Dendritic cell treated with granulocyte-macrophage colony-stimulating factor and Interleukin-4, amounts not matched to agents 40 ng/mL and 50 ng/mL, for 4 days (primary cell): ENCODE measurements at regions not wholly inside any gene's neighbourhood (a gene's known extent, or its start where the extent isn't known, plus 50 kb on each side); places are given as distances from the start of the nearest gene placed in this dataset.

ENCODE experiments used
- H3K27ac Mint-ChIP-seq: one replicate; pipeline ENCODE4 v1.8.0; 2022; ENCODE audit warnings: mild to moderate bottlenecking, mixed read lengths
- H3K27me3 Mint-ChIP-seq: one replicate; pipeline ENCODE4 v1.8.0; 2022; ENCODE audit warnings: mild to moderate bottlenecking, mixed read lengths
- H3K36me3 Mint-ChIP-seq: one replicate; pipeline ENCODE4 v1.8.0; 2022; ENCODE audit warnings: low read depth, mixed read lengths
- H3K4me1 Mint-ChIP-seq: one replicate; pipeline ENCODE4 v1.8.0; 2022; ENCODE audit warnings: low read depth, mixed read lengths
- H3K4me3 Mint-ChIP-seq: one replicate; pipeline ENCODE4 v1.8.0; 2022; ENCODE audit warnings: mild to moderate bottlenecking, moderate library complexity, mixed read lengths
- H3K9me3 Mint-ChIP-seq: one replicate; pipeline ENCODE4 v1.8.0; 2022; ENCODE audit warnings: mixed read lengths
- intact Hi-C: fragments of 100-400 bp; cut with micrococcal nuclease; formaldehyde crosslinking; loops from one replicate; pipeline ENCODE4 v1.15.0; 2022

DNA sequence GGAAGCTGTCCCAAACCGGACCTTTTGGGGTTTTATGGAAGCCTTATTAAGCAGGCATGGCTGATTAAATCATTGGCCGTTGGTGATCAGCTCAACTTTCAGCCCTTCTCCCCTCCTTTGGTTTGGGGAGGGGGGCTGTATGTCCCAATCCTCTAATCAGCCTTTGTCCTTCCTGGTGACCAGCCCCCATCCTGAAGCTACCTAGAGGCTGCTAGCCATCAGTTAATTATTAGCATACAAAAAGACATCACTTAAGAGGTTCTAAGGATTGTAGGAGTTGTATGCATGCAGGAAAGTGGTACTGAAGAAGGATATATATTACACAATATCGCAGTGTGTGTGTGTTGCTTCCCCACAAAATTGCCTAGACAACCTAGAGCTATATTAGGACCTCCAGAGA, 553.3 kb upstream of the FZD8 start:
- Mint-ChIP-seq H3K9me3 (peaks cover 76% of the 10 kb centered on the region), H3K27ac (no peak overlapping the region), H3K27me3 (no peaks in the 10 kb centered on the region), H3K4me3 (no peak overlapping the region), H3K4me1 (no peaks in the 10 kb centered on the region), H3K36me3 (no peaks in the 10 kb centered on the region)
- intact Hi-C loops: no loop called here

DNA sequence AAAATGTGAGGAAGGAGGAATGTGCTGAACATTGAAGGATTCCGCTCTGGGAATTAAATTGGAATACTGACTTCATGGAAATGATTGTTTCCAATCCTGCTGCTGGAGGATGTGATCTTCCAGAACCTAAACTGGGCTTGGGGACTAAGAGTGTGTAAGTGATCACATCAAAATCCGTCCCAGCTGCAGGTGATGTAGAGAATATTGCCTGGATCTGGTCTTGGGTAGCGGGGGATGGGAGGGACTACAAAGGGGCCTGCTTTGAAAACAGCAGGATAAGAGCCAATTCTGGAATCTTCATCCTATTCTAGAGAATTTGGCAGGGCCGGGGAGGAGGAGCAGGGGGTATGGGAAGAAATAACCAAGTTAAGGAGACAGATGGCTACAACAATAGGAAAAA, 552.2 kb upstream of the FZD8 start:
- H3K9me3 Mint-ChIP-seq: peaks cover 83% of the 10 kb centered on the region
- H3K36me3 Mint-ChIP-seq: no peaks in the 10 kb centered on the region
- no peaks in the 10 kb centered on the region for H3K27me3 Mint-ChIP-seq
- H3K4me3 Mint-ChIP-seq: no peak overlapping the region
- intact Hi-C loops: no loop called here
- no peaks in the 10 kb centered on the region for H3K4me1 Mint-ChIP-seq
- H3K27ac Mint-ChIP-seq: no peak overlapping the region

DNA sequence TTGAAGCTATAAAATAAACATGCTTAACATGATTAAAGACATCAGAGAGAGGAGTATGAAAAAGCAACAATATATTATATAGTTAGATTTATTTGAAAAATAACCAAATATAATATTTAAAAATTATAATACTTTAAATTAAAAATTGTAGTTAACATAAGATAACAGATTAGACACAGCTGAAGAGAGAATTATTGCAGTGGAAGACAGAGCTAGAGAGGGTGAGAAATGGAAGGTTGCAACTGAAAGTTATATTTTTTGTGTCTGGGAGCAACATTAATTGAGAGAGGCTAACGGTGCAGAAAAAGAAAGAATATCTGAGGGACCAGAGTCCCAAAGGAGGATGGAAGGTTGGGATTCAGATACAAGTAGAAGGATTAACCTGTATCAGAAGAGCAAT, 548.9 kb upstream of the FZD8 start:
- intact Hi-C loops: no loop called here
- Mint-ChIP-seq H3K9me3 (peaks cover 61% of the 10 kb centered on the region), H3K4me3 (no peak overlapping the region), H3K4me1 (no peaks in the 10 kb centered on the region), H3K27me3 (no peaks in the 10 kb centered on the region), H3K36me3 (no peaks in the 10 kb centered on the region), H3K27ac (no peak overlapping the region)

DNA sequence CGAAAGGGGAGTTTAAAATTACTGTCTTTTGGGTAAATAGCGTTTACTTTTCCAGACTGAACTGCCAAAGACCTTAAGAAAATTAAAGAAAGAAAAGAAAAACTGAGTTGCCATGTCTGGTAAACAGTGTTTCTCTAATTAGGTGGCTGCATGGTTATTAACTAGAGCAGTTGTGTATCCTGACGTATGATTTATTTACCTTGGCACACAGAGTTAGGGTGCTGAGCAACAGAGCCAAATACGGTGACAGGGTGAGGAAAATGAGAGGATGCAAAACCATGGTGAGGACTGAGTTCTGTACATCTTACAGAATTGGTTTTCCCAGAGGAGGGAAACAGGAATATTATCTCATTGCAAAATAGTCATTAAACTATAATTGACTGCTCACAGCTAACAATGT, 546.4 kb upstream of the FZD8 start:
- Mint-ChIP-seq H3K27ac (no peak overlapping the region), H3K9me3 (peaks cover 48% of the 10 kb centered on the region), H3K4me1 (no peaks in the 10 kb centered on the region), H3K4me3 (no peak overlapping the region), H3K36me3 (no peaks in the 10 kb centered on the region), H3K27me3 (no peaks in the 10 kb centered on the region)
- intact Hi-C loops: no loop called here

DNA sequence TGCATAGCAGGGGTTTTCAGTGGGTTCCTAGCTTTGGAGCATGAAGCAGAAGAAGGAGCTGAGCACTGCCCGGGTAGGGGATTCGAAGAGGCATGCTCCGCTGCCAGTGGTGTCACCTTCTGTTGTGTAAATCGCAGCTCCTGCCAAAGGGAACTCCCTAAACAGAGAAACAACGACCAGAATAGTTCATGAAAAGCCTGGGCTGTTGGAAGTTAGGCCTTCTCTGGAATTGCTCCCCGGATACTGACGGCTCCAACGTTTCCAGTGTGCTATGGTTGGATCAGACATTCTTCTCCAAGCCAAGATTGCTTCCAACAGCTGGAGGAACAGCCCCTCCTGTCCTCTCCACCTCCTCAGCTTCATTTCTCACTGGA, 546.0 kb upstream of the FZD8 start:
- Mint-ChIP-seq H3K36me3 (no peaks in the 10 kb centered on the region), H3K27ac (no peak overlapping the region), H3K4me1 (no peaks in the 10 kb centered on the region), H3K27me3 (no peaks in the 10 kb centered on the region), H3K4me3 (no peak overlapping the region), H3K9me3 (peaks cover 44% of the 10 kb centered on the region)
- intact Hi-C loops: no loop called here

DNA sequence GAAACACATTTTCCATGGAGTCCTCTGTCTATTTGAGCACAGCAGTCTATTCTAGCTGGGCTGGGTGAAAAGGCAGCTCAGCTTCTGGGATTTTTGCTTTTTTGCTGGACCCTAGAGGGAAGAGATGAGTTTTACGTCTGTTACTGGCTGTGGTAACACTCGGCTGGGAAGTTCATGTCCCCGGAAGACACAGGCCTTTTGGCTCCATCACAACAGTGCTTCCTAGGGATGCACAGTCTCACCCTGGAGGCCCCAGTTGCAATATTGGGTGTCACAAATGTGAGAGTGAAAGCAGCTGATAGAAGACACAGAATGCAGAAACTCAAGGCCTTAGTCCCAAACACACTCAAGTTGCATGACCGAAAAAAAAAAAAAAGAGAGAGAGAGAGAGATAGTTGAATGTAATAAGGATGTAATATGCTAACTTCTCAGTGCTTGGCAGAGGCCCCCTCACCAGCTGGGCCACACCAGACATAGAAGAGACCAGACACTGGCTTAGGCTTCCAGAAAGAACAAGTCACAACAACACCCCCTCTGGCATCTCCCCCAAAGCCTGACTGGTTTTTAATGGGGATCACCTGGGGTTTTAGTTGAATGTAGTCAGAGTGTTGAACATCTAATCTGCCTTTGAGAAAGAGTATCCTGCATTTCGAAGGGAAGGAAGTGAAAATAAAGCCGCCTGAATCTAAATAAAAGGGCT, 545.4 kb upstream of the FZD8 start:
- intact Hi-C loops: no loop called here
- Mint-ChIP-seq H3K4me1 (no peaks in the 10 kb centered on the region), H3K9me3 (peaks cover 39% of the 10 kb centered on the region), H3K27ac (no peak overlapping the region), H3K27me3 (no peaks in the 10 kb centered on the region), H3K36me3 (no peaks in the 10 kb centered on the region), H3K4me3 (no peak overlapping the region)

DNA sequence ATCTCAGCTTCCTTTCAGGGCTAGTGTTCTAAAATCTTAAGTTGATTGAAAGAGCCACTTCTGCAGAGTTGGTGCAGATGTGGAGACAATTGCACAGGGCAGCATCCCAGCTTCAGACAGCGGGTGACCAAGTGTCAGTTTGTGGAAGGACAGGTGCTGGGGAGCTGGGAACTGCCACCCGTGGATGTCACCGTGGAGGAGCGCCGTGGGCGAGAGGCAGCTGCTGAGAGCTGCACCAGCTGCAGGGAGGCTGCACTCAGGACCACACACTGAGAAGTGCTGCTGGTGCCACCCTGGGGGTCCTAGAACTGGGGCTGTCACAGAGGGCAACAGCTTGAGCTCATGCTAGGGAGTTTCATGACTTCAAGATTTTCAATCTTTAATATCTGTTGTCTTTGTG, 543.0 kb upstream of the FZD8 start:
- no peaks in the 10 kb centered on the region for H3K4me1 Mint-ChIP-seq
- intact Hi-C loops: no loop called here
- H3K4me3 Mint-ChIP-seq: no peak overlapping the region
- H3K27me3 Mint-ChIP-seq: no peaks in the 10 kb centered on the region
- H3K36me3 Mint-ChIP-seq: no peaks in the 10 kb centered on the region
- no peak overlapping the region for H3K27ac Mint-ChIP-seq
- H3K9me3 Mint-ChIP-seq: peaks cover 18% of the 10 kb centered on the region

DNA sequence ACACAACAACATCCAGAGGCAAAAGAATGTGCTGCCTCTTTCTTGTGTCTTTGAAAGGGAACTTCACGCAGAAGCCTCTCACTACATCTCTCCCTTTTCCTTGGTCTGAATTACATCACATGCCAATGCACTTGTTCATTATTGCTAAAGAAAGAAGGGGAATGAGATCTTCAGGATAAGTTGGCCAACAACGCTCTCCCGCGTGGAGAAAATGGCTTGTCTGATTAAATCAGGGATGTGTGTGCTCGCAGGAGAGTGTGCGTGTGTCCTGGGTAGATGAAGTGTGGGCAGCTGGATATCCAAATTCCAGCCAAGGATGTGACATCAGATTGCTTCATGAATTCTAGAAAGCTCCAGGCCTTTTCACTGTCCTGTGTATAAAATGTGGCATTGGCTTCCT, 541.6 kb upstream of the FZD8 start:
- H3K27ac Mint-ChIP-seq: no peak overlapping the region
- H3K4me3 Mint-ChIP-seq: no peak overlapping the region
- no peaks in the 10 kb centered on the region for H3K36me3 Mint-ChIP-seq
- no peaks in the 10 kb centered on the region for H3K4me1 Mint-ChIP-seq
- peaks cover 10% of the 10 kb centered on the region for H3K9me3 Mint-ChIP-seq
- intact Hi-C loops: no loop called here
- no peaks in the 10 kb centered on the region for H3K27me3 Mint-ChIP-seq

DNA sequence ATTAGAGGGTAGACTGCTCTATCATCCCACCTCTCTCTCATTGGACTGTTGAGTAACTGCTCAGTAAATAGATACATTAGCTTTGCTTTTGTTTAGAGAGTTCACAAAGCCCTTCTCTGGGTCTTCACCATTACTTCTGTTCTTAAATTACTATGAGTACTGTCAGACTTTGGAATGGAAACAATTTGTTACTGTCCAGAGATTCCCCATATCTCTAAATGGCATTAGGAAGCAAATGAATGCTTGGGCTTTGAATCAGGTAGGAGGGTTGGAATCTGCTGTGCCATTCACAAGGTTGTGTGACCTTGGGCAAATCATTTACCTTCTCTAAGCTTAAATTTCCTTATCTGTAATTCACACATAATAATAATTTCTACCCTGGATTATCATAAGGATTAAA, 541.0 kb upstream of the FZD8 start:
- H3K27ac Mint-ChIP-seq: no peak overlapping the region
- H3K27me3 Mint-ChIP-seq: no peaks in the 10 kb centered on the region
- intact Hi-C loops: no loop called here
- no peaks in the 10 kb centered on the region for H3K4me1 Mint-ChIP-seq
- no peak overlapping the region for H3K4me3 Mint-ChIP-seq
- H3K36me3 Mint-ChIP-seq: no peaks in the 10 kb centered on the region
- H3K9me3 Mint-ChIP-seq: peaks cover 13% of the 10 kb centered on the region

DNA sequence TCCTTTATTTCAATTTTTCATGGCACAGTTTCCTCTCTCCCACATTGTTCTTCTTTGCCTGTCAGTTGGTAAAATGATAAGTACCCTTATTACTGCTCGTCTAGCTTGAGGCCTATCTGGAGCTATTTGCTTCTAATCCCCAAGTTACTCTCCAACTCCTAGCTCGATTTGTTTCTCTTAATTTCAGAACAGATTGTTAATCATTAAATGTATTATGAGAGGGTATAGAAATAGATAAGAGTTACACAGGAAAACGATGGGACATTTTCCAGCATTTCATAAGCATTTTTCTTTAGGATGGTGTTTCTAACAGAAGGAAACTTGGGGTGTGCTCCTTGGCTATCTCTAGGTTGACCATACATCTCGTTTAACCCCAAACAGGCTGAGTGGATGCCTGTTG, 540.5 kb upstream of the FZD8 start:
- intact Hi-C loops: no loop called here
- no peaks in the 10 kb centered on the region for H3K27me3 Mint-ChIP-seq
- peaks cover 17% of the 10 kb centered on the region for H3K9me3 Mint-ChIP-seq
- H3K4me3 Mint-ChIP-seq: no peak overlapping the region
- H3K27ac Mint-ChIP-seq: no peak overlapping the region
- H3K4me1 Mint-ChIP-seq: no peaks in the 10 kb centered on the region
- no peaks in the 10 kb centered on the region for H3K36me3 Mint-ChIP-seq

DNA sequence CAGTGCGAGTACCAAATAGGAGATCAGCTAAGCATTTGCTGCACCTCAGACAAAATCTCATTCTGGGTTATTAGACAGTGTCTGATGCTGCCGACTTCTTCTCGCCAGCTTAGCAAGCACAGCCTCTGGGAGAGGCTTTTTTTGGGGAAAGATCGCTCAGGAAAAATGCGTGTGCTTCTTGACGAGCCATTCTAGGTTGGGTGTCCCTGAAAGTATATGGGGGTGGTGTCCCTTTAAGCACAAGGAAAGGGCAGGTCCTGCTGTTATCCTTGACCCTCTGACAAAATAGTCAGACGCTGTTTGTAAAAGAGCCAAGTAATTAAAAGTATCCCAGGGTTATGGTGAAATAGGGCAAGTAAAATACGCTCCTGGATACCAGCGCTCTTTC, 540.1 kb upstream of the FZD8 start:
- no peaks in the 10 kb centered on the region for H3K27me3 Mint-ChIP-seq
- no peak overlapping the region for H3K4me3 Mint-ChIP-seq
- no peaks in the 10 kb centered on the region for H3K36me3 Mint-ChIP-seq
- peaks cover 17% of the 10 kb centered on the region for H3K9me3 Mint-ChIP-seq
- H3K4me1 Mint-ChIP-seq: no peaks in the 10 kb centered on the region
- H3K27ac Mint-ChIP-seq: no peak overlapping the region
- intact Hi-C loops: no loop called here

DNA sequence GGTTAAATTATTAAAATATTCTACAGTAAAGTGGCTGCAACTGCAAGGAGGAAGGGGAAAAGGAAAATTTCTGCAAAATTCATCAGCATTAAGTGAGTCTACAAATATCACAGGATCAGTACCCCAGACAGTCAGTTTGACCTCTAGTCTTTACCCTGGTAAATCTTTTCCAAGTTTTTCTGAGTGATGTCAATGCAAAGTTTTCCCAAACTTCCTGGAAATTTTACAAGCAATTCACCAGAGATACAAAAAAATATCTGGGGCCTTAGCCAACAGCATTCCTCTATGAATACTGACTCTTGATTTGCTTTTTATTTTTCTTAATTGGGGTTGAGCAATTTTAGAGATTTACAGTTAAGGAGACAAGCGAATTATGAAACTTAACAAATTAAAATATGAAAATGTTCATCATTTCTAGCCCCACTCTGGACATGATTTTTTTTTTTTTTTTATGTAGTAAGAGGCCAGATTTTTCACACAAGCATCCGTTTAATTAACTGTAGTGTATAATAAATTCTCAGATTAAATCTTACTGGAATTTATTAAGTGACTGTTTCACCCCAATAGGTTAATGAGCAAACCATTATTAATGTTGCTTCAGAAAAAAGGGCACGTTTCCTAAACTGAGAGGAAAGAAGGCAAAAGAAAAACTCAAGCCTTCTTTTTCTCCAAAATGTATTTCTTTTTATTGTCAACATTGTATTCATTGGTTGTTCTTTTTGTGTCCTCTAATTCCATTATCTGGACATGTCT, 539.5 kb upstream of the FZD8 start:
- no peak overlapping the region for H3K27ac Mint-ChIP-seq
- no peaks in the 10 kb centered on the region for H3K36me3 Mint-ChIP-seq
- H3K4me3 Mint-ChIP-seq: no peak overlapping the region
- no peaks in the 10 kb centered on the region for H3K4me1 Mint-ChIP-seq
- no peaks in the 10 kb centered on the region for H3K27me3 Mint-ChIP-seq
- intact Hi-C loops: no loop called here
- peaks cover 17% of the 10 kb centered on the region for H3K9me3 Mint-ChIP-seq

DNA sequence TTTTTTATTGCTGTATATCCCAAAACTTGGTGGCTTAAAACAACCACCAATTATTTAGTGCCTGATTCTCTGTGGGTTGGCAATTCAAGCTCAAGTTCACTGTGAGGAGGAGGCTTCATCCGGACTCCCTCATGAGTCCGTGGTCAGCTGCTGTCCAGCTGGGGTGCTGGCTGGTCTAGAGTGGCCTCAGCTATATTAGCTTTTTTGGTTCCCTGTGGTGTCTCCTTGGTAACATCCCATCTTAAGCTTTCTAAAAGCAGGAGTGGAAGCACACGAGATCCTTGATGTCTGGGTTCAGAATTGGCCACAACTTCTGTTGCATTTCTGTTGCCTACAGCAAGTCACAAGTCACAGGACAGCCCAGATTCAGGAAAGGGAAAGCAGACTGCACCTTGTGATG, 536.5 kb upstream of the FZD8 start:
- H3K27ac Mint-ChIP-seq: no peak overlapping the region
- H3K9me3 Mint-ChIP-seq: peaks cover 7% of the 10 kb centered on the region
- H3K4me3 Mint-ChIP-seq: no peak overlapping the region
- H3K4me1 Mint-ChIP-seq: no peaks in the 10 kb centered on the region
- H3K36me3 Mint-ChIP-seq: no peaks in the 10 kb centered on the region
- intact Hi-C loops: no loop called here
- H3K27me3 Mint-ChIP-seq: no peaks in the 10 kb centered on the region

DNA sequence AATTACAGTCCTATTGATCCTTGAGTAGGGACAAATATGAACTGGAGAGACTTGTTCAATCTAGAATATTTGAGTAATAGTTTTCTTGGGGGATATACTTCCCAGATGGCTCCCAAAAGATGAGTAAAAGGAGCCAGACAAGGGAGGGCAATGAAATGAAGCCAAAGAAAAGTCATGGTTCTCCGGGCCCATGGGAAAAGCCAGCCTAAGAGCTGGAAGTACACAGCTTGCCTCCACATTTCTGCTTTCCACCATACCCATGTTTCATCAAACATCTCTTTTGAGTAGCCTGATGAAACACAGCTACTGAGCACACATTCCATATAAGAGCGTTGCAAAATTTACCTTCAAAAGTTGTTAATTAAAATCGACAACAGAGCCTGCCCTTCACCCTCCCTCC, 535.0 kb upstream of the FZD8 start:
- Mint-ChIP-seq H3K9me3 (peaks cover 7% of the 10 kb centered on the region), H3K4me1 (no peaks in the 10 kb centered on the region), H3K4me3 (no peak overlapping the region), H3K27ac (no peak overlapping the region), H3K27me3 (no peaks in the 10 kb centered on the region), H3K36me3 (no peaks in the 10 kb centered on the region)
- intact Hi-C loops: no loop called here

DNA sequence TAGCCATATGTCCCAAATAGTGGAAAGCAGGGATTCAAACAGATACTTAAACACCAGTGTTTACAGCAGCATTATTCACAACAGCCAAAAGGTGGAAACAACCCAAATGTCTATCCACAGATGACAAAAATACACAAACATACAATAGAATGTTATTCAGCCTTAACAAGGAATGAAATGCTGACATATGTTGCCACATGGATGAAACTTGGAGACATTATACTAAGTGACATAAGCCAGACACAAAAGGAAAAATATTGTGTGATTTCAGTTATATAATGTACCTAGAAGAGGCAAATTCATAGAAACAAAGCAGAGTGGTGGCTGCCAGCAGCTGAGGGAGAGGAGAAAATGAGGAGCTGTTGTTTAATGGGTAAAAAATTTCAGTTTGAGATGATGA, 533.9 kb upstream of the FZD8 start:
- no peak overlapping the region for H3K4me3 Mint-ChIP-seq
- no peaks in the 10 kb centered on the region for H3K4me1 Mint-ChIP-seq
- intact Hi-C loops: no loop called here
- H3K27ac Mint-ChIP-seq: no peak overlapping the region
- no peaks in the 10 kb centered on the region for H3K27me3 Mint-ChIP-seq
- no peaks in the 10 kb centered on the region for H3K36me3 Mint-ChIP-seq
- H3K9me3 Mint-ChIP-seq: peaks cover 7% of the 10 kb centered on the region
